Neural progenitor cell (in vitro differentiated cells): ENCODE measurements at regions not wholly inside any gene's neighbourhood (a gene's known extent, or its start where the extent isn't known, plus 50 kb on each side); places are given as distances from the start of the nearest gene placed in this dataset.

Experiments used
- DNase-seq: peaks from one replicate; pipeline ENCODE4 v3.0.0-alpha.2; 2016; ENCODE audit warnings: low spot score
- H2AFZ ChIP-seq: fragments of 200-600 bp; sonication (generic); replicated peaks from 2 replicates; pipeline ENCODE4 v1.6.1; 2016; ENCODE audit warnings: antibody characterized with exemption
- H3F3A ChIP-seq: fragments of 200-600 bp; sonication (generic); 2 replicates; pipeline ENCODE4 v1.6.1; 2016; ENCODE audit warnings: antibody characterized with exemption, low read depth
- H3K27ac ChIP-seq: fragments of 200-600 bp; sonication (generic); 2 replicates; pipeline ENCODE4 v1.5.1; 2016; ENCODE audit warnings: mild to moderate bottlenecking
- H3K27me3 ChIP-seq: fragments of 200-600 bp; sonication (generic); 2 replicates; pipeline ENCODE4 v1.6.1; 2016; ENCODE audit warnings: mild to moderate bottlenecking, moderate library complexity
- H3K36me3 ChIP-seq: fragments of 200-600 bp; sonication (generic); 2 replicates; pipeline ENCODE4 v1.5.1; 2016
- H3K4me1 ChIP-seq: fragments of 200-600 bp; sonication (generic); 2 replicates; pipeline ENCODE4 v1.6.1; 2016; ENCODE audit warnings: mixed run types
- H3K4me2 ChIP-seq: fragments of 200-600 bp; sonication (generic); 2 replicates; pipeline ENCODE4 v1.6.1; 2016
- H3K4me3 ChIP-seq: fragments of 200-600 bp; sonication (generic); 2 replicates; pipeline ENCODE4 v1.5.1; 2016
- H3K79me2 ChIP-seq: fragments of 200-600 bp; sonication (generic); 2 replicates; pipeline ENCODE4 v1.6.1; 2016; ENCODE audit warnings: low read depth
- H3K9ac ChIP-seq: fragments of 200-600 bp; sonication (generic); 2 replicates; pipeline ENCODE4 v1.6.1; 2016
- H3K9me3 ChIP-seq: fragments of 200-600 bp; sonication (generic); 2 replicates; pipeline ENCODE4 v1.5.1; 2016; ENCODE audit warnings: low read depth
- H4K20me1 ChIP-seq: fragments of 200-600 bp; sonication (generic); 2 replicates; pipeline ENCODE4 v1.6.1; 2016; ENCODE audit warnings: low read depth
- H3K27ac Mint-ChIP-seq: 3 replicates; pipeline ENCODE4 v1.8.0; 2021; ENCODE audit warnings: mixed read lengths
- H3K27me3 Mint-ChIP-seq: 2 replicates; pipeline ENCODE4 v1.8.0; 2022; ENCODE audit warnings: low read depth, mild to moderate bottlenecking, inconsistent platforms, moderate library complexity, mixed read lengths; ENCODE audit not compliant: insufficient read depth
- H3K36me3 Mint-ChIP-seq: 3 replicates; pipeline ENCODE4 v1.8.0; 2021; ENCODE audit warnings: mixed read lengths
- H3K4me1 Mint-ChIP-seq: 3 replicates; pipeline ENCODE4 v1.8.0; 2021; ENCODE audit warnings: mixed read lengths
- H3K4me3 Mint-ChIP-seq: 3 replicates; pipeline ENCODE4 v1.8.0; 2021; ENCODE audit warnings: mild to moderate bottlenecking, moderate library complexity, mixed read lengths
- H3K9me3 Mint-ChIP-seq: 3 replicates; pipeline ENCODE4 v1.8.0; 2020; ENCODE audit warnings: mixed read lengths
- EZH2 ChIP-seq: fragments of 200-600 bp; sonication (generic); IDR thresholded peaks from 2 replicates; pipeline ENCODE4 v1.6.1; 2017; ENCODE audit warnings: antibody characterized with exemption, mild to moderate bottlenecking, moderate library complexity
- EZH2phosphoT487 ChIP-seq: fragments of 200-600 bp; sonication (generic); IDR thresholded peaks from 2 replicates; pipeline ENCODE4 v1.6.1; 2017; ENCODE audit warnings: antibody characterized with exemption
- TF ChIP-seq, protein P1 (sequence below): fragments of 200-600 bp; sonication (generic); IDR thresholded peaks from 2 replicates; pipeline ENCODE4 v1.5.1; 2017; ENCODE audit warnings: antibody characterized with exemption, mild to moderate bottlenecking

DNA sequence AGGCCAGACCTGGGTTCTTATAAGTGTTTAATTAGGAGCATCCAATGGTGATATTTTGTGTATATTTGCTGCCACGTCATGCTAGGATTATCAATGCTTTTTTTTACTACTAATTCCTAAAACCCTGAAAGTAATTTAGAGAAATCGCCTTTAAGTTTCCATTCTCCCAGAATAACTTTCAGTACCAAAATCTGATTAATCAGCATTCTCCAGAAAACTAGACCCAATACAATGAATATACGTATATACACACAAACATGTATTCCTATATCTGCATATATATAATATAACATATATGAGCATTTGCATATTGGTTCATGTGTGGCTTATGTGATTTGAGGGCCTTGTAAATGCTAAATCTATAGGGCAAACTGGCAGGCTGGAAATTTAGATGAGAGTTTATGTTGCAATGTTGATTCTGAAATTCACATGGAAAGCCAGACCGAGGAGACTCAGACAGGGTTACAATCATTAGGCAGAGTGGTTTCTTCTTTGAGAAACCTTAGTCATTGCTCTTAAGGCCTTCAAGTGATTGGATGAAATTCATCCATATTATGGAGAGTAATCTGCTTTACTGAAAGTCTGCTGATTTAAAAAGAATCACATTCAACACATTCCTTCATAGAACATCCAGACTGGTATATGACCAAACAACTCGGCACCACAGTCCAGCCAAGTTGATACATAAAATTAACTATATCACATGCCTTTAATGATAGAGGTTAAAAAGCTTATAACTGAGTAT, 65.9 kb upstream of the RGPD4 start:
- H4K20me1 ChIP-seq = no peaks in the 10 kb centered on the region
- Mint-ChIP-seq H3K36me3 (no peaks in the 10 kb centered on the region), H3K4me3 (no peak overlapping the region), H3K27me3 (no peaks in the 10 kb centered on the region), H3K27ac (no peak overlapping the region), H3K4me1 (no peaks in the 10 kb centered on the region), H3K9me3 (no peaks in the 10 kb centered on the region)
- peaks cover 5% of the 10 kb centered on the region for H3K4me1 ChIP-seq
- H3K36me3 ChIP-seq = no peaks in the 10 kb centered on the region
- H3K27ac ChIP-seq = no peak overlapping the region
- TF ChIP-seq EZH2 (no peak), EZH2phosphoT487 (no peak)
- TF ChIP-seq, protein P1, sequence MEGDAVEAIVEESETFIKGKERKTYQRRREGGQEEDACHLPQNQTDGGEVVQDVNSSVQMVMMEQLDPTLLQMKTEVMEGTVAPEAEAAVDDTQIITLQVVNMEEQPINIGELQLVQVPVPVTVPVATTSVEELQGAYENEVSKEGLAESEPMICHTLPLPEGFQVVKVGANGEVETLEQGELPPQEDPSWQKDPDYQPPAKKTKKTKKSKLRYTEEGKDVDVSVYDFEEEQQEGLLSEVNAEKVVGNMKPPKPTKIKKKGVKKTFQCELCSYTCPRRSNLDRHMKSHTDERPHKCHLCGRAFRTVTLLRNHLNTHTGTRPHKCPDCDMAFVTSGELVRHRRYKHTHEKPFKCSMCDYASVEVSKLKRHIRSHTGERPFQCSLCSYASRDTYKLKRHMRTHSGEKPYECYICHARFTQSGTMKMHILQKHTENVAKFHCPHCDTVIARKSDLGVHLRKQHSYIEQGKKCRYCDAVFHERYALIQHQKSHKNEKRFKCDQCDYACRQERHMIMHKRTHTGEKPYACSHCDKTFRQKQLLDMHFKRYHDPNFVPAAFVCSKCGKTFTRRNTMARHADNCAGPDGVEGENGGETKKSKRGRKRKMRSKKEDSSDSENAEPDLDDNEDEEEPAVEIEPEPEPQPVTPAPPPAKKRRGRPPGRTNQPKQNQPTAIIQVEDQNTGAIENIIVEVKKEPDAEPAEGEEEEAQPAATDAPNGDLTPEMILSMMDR = no peak
- H3F3A ChIP-seq = no peaks in the 10 kb centered on the region
- H3K27me3 ChIP-seq = no peaks in the 10 kb centered on the region
- no peaks in the 10 kb centered on the region for H3K9me3 ChIP-seq
- H3K4me3 ChIP-seq = no peak overlapping the region
- no peaks in the 10 kb centered on the region for H3K79me2 ChIP-seq
- H3K9ac ChIP-seq = no peak overlapping the region
- no peak for DNase-seq
- H3K4me2 ChIP-seq = no peak overlapping the region
- H2AFZ ChIP-seq = no peak overlapping the region

DNA sequence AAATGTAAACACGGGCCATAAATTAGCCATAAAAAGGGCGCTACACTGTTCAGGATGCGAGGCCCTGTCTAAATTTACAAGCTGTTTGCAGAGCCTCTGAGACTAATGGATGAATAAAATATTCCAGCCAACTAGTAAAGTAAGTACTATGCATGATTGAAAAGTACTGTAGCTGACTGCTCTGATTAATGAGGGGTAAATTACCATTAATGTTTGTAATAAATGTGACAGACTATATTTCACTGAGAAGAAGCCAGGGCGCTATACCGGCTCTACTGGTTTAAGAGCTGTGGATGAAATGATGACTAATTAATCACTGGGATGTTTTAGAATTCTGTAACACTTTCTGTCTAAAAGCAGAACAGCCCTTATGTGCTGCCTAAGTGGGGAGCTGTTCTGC, 54.3 kb upstream of the RGPD4 start:
- no peak overlapping the region for H3K4me2 ChIP-seq
- no peaks in the 10 kb centered on the region for H3K9me3 ChIP-seq
- Mint-ChIP-seq H3K4me3 (no peak overlapping the region), H3K27me3 (peaks cover 5% of the 10 kb centered on the region), H3K9me3 (no peaks in the 10 kb centered on the region), H3K36me3 (no peaks in the 10 kb centered on the region), H3K4me1 (peaks cover 6% of the 10 kb centered on the region), H3K27ac (no peak overlapping the region)
- no peaks in the 10 kb centered on the region for H4K20me1 ChIP-seq
- DNase-seq = no peak
- TF ChIP-seq EZH2 = no peak
- TF ChIP-seq EZH2phosphoT487 = no peak
- TF ChIP-seq, protein P1 = no peak
- no peak overlapping the region for H3K9ac ChIP-seq
- H3K79me2 ChIP-seq = no peaks in the 10 kb centered on the region
- H3K4me1 ChIP-seq = no peaks in the 10 kb centered on the region
- no peak overlapping the region for H3K4me3 ChIP-seq
- no peaks in the 10 kb centered on the region for H3K27me3 ChIP-seq
- no peak overlapping the region for H3K27ac ChIP-seq
- no peaks in the 10 kb centered on the region for H3K36me3 ChIP-seq
- no peak overlapping the region for H2AFZ ChIP-seq
- H3F3A ChIP-seq = no peaks in the 10 kb centered on the region

GRCh38 chr2:107775211-107775610, 51.5 kb upstream of the RGPD4 start:
- no peaks in the 10 kb centered on the region for H3K9me3 Mint-ChIP-seq
- no peaks in the 10 kb centered on the region for H3F3A ChIP-seq

More at GRCh38 chr2:107775211-107775610, 51.5 kb upstream of the RGPD4 start:
- Mint-ChIP-seq H3K36me3 (no peaks in the 10 kb centered on the region), H3K27ac (no peak overlapping the region), H3K27me3 (peaks cover 5% of the 10 kb centered on the region), H3K4me1 (peaks cover 6% of the 10 kb centered on the region), H3K4me3 (no peak overlapping the region)
- H3K36me3 ChIP-seq = no peaks in the 10 kb centered on the region
- no peak overlapping the region for H3K27ac ChIP-seq
- TF ChIP-seq EZH2phosphoT487 (no peak), EZH2 (no peak)
- TF ChIP-seq, protein P1 = no peak
- H4K20me1 ChIP-seq = no peaks in the 10 kb centered on the region
- H2AFZ ChIP-seq = peak overlapping the region; percentile 57
- no peak overlapping the region for H3K4me2 ChIP-seq
- no peak overlapping the region for H3K9ac ChIP-seq
- no peaks in the 10 kb centered on the region for H3K27me3 ChIP-seq
- no peak for DNase-seq
- H3K79me2 ChIP-seq = no peaks in the 10 kb centered on the region
- no peaks in the 10 kb centered on the region for H3K9me3 ChIP-seq
- H3K4me3 ChIP-seq = no peak overlapping the region
- no peaks in the 10 kb centered on the region for H3K4me1 ChIP-seq
